Transverse colon (tissue), 4 donors: ENCODE measurements at regions not wholly inside any gene's neighbourhood (a gene's known extent, or its start where the extent isn't known, plus 50 kb on each side); places are given as distances from the start of the nearest gene placed in this dataset.
"Not testable (repeated sequence)": the region's sequence is repeated elsewhere in the genome, so short reads cannot be mapped to it uniquely, and the experiment has no call there.

ENCODE experiments used
- CTCF ChIP-seq, 5 experiments: fragments of 200-600 bp in 3 of 5; fragments of 450-650 bp in 2 of 5; sonication (generic) in 3 of 5; IDR thresholded peaks; 1 replicate in 2 of 5; 2 replicates in 3 of 5; pipeline ENCODE4 v1.5.1; 2016 to 2017; ENCODE audit warnings: antibody characterized with exemption in 5 of 5, inconsistent platforms in 3 of 5, mild to moderate bottlenecking in 2 of 5, moderate library complexity in 1 of 5
- EP300 ChIP-seq: sonication (generic); formaldehyde crosslinking; IDR thresholded peaks from one replicate; pipeline ENCODE4 v1.6.1; 2017; ENCODE audit warnings: antibody characterized with exemption, low read depth
- POLR2A ChIP-seq: fragments of 450-650 bp; IDR thresholded peaks from one replicate; pipeline ENCODE4 v1.6.1; 2016; ENCODE audit warnings: antibody characterized with exemption, mild to moderate bottlenecking, moderate library complexity
- POLR2AphosphoS5 ChIP-seq, 3 donors: sonication (generic); formaldehyde crosslinking; IDR thresholded peaks; one replicate each; pipeline ENCODE4 v1.6.1; 2016; ENCODE audit warnings: antibody characterized with exemption in 3 of 3

- not testable (repeated sequence) for TF ChIP-seq CTCF (IDR thresholded peaks at IDR 0.05); EP300; POLR2A; POLR2AphosphoS5 (IDR thresholded peaks at IDR 0.05)
Measured at GRCh38 chrX:35635971-35636370, 162.2 kb upstream of the MAGEB16 start.
